Prostate gland (tissue), 2 donors: ENCODE measurements at regions not wholly inside any gene's neighbourhood (a gene's known extent, or its start where the extent isn't known, plus 50 kb on each side); places are given as distances from the start of the nearest gene placed in this dataset.

Experiments used
- POLR2A ChIP-seq: fragments of 450-650 bp; IDR thresholded peaks from one replicate; pipeline ENCODE4 v1.6.1; 2016; ENCODE audit warnings: antibody characterized with exemption, mild to moderate bottlenecking
- POLR2AphosphoS5 ChIP-seq: sonication (generic); formaldehyde crosslinking; IDR thresholded peaks from one replicate; pipeline ENCODE4 v1.6.1; 2017; ENCODE audit warnings: antibody characterized with exemption
- TF ChIP-seq, protein P1 (sequence below), 4 experiments: fragments of 200-600 bp in 2 of 4; fragments of 450-650 bp in 2 of 4; sonication (generic) in 2 of 4; IDR thresholded peaks; 1 replicate in 3 of 4; 2 replicates in 1 of 4; pipeline ENCODE4 v1.5.1; 2016 to 2019; ENCODE audit warnings: antibody characterized with exemption in 4 of 4, mild to moderate bottlenecking in 2 of 4, moderate library complexity in 2 of 4

DNA sequence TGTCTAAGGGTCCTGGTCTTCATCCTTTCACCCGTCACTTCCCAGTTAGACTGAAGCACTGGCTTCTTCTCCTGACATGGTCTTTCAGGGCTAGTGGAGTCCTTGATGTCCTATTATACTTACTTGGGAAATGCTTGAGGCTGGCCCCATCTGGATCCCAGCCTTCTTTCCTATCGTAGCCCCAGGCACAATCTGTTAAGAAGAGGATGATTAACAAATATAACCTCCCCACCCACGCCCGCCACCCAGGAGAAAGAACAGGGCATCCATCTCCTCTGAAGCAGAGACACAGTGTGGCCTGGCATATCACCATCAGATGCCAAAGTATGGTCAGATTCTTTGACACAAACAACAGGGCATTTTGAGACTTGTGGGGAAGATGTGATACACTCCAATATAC lies 530.1 kb downstream of the SOX11 start:
- TF ChIP-seq POLR2AphosphoS5, result no peak
- TF ChIP-seq, protein P1, sequence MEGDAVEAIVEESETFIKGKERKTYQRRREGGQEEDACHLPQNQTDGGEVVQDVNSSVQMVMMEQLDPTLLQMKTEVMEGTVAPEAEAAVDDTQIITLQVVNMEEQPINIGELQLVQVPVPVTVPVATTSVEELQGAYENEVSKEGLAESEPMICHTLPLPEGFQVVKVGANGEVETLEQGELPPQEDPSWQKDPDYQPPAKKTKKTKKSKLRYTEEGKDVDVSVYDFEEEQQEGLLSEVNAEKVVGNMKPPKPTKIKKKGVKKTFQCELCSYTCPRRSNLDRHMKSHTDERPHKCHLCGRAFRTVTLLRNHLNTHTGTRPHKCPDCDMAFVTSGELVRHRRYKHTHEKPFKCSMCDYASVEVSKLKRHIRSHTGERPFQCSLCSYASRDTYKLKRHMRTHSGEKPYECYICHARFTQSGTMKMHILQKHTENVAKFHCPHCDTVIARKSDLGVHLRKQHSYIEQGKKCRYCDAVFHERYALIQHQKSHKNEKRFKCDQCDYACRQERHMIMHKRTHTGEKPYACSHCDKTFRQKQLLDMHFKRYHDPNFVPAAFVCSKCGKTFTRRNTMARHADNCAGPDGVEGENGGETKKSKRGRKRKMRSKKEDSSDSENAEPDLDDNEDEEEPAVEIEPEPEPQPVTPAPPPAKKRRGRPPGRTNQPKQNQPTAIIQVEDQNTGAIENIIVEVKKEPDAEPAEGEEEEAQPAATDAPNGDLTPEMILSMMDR (IDR thresholded peaks at IDR 0.05), result no peak
- no peak for TF ChIP-seq POLR2A
